Naive thymus-derived CD8-positive, alpha-beta T cell (primary cell): ENCODE measurements at regions not wholly inside any gene's neighbourhood (a gene's known extent, or its start where the extent isn't known, plus 50 kb on each side); places are given as distances from the start of the nearest gene placed in this dataset.

ENCODE experiments used
- ATAC-seq, 2 donors: fragments of 150-1000 bp; cut with Tn5 transposase in 1 of 2; sonication (Bioruptor Pico), chemical (Tn5 transposase) in 1 of 2; 1 replicate in 1 of 2; 2 replicates in 1 of 2; pipeline ENCODE4 v1.10.0; 2021; ENCODE audit warnings: mild to moderate bottlenecking in 2 of 2, moderate library complexity in 2 of 2
- POLR2A ChIA-PET: fragments of 350-600 bp; sonication (Branson Sonifier 250); formaldehyde crosslinking; loops from one replicate; lab custom pipeline; 2021; ENCODE audit warnings: antibody characterized with exemption; lab: Charles Lee
- DNase-seq, 10 donors: peaks; one replicate each; pipeline versions ENCODE4 v3.0.0 to v3.0.0-alpha.2; 2020 to 2022
- H3K27ac Mint-ChIP-seq, 10 donors: one replicate each; pipeline ENCODE4 v1.8.0; 2020 to 2022; ENCODE audit warnings: mild to moderate bottlenecking in 10 of 10, mixed read lengths in 10 of 10, moderate library complexity in 4 of 10, inconsistent platforms in 1 of 10
- H3K27me3 Mint-ChIP-seq, 5 donors: one replicate each; pipeline ENCODE4 v1.8.0; 2021 to 2022; ENCODE audit warnings: mixed read lengths in 5 of 5
- H3K36me3 Mint-ChIP-seq, 3 donors: one replicate each; pipeline ENCODE4 v1.8.0; 2020 to 2022; ENCODE audit warnings: mixed read lengths in 3 of 3, mild to moderate bottlenecking in 2 of 3, inconsistent platforms in 1 of 3
- H3K4me1 Mint-ChIP-seq, 4 donors: one replicate each; pipeline ENCODE4 v1.8.0; 2021 to 2022; ENCODE audit warnings: mixed read lengths in 4 of 4
- H3K4me3 Mint-ChIP-seq, 10 donors: one replicate each; pipeline ENCODE4 v1.8.0; 2020 to 2022; ENCODE audit warnings: mild to moderate bottlenecking in 10 of 10, mixed read lengths in 10 of 10, moderate library complexity in 6 of 10, inconsistent platforms in 1 of 10
- H3K9me3 Mint-ChIP-seq, 9 donors: one replicate each; pipeline ENCODE4 v1.8.0; 2020 to 2022; ENCODE audit warnings: mixed read lengths in 9 of 9, mild to moderate bottlenecking in 3 of 9, inconsistent platforms in 1 of 9, moderate library complexity in 1 of 9

DNA sequence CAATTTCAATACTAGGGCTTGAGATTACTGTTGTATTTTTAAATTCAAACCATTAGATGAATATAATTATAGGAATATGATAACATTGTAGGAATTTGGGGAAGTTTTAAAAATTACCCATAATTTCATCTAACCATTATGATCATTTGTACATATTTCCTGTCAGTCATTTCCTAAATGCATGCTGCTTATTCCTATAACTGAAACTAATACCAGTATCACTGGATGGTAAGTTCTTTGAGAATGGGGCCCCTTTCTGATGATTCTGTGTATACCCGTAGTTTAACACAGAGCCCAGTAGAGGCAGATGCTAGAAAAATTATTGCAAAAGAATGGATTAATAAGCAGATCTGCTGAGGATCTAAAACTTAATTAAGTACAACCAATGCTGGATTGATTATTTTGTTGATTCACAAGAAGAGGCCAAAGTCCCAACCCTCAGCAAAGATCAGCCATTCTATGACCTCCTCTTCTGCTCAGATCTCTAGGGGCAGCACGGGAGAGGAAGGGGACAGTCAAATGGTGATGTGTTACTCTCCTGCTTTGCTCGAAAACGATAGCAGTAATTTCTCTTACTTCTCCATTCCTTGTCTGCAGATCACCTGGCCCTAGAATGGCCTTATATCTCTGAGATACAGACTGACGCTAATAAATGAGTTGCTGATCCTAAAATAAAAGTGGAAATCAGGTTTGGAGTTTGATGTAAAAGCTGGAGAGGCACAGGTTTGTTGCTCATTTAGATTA, 69.5 kb upstream of the PELI1 start:
- H3K36me3 Mint-ChIP-seq: no peaks in the 10 kb centered on the region
- H3K27ac Mint-ChIP-seq: peak overlapping the region in 9 of 10 donors; percentile 10 to 93 (median 77)
- ATAC-seq: peak in 1 of 2 donors; percentile 47
- H3K4me1 Mint-ChIP-seq: peaks cover 4 to 68% (median 23%) of the 10 kb centered on the region in 4 donors
- H3K9me3 Mint-ChIP-seq: no peaks in the 10 kb centered on the region
- DNase-seq: no peak
- H3K27me3 Mint-ChIP-seq: no peaks in the 10 kb centered on the region
- POLR2A ChIA-PET: no interaction called here
- peak overlapping the region in 9 of 10 donors; percentile 6 to 76 (median 53) for H3K4me3 Mint-ChIP-seq

- no peaks in the 10 kb centered on the region for H3K36me3 Mint-ChIP-seq
- H3K27me3 Mint-ChIP-seq: no peaks in the 10 kb centered on the region
- peak; percentile 68 to 73 for ATAC-seq
- peaks cover 4 to 62% (median 23%) of the 10 kb centered on the region in 4 donors for H3K4me1 Mint-ChIP-seq
- H3K27ac Mint-ChIP-seq: peak overlapping the region in 9 of 10 donors; percentile 15 to 93 (median 77)
- POLR2A ChIA-PET: no interaction called here
- peak in 2 of 10 donors; percentile 42 to 48 for DNase-seq
- no peaks in the 10 kb centered on the region for H3K9me3 Mint-ChIP-seq
- peak overlapping the region in 9 of 10 donors; percentile 6 to 76 (median 62) for H3K4me3 Mint-ChIP-seq
These were observed 70.3 kb upstream of the PELI1 start for GRCh38 chr2:64214281-64215115.

- POLR2A ChIA-PET: interaction anchor here (0.6 to 1.4 kb wide), 2 partner anchors 11 to 320 kb away, joined by 3 read pairs; no protein-coding TSS in a partner anchor
- Mint-ChIP-seq H3K4me3 (no peak overlapping the region), H3K4me1 (peaks cover 2 to 66% (median 17%) of the 10 kb centered on the region in 4 donors), H3K9me3 (no peaks in the 10 kb centered on the region), H3K27me3 (no peaks in the 10 kb centered on the region), H3K36me3 (no peaks in the 10 kb centered on the region), H3K27ac (peak overlapping the region in 1 of 10 donors; percentile 47)
- no peak for DNase-seq
- ATAC-seq: no peak
These were observed 73.1 kb upstream of the PELI1 start for GRCh38 chr2:64217198-64217869.

GRCh38 chr2:64218137-64218802, 74.0 kb upstream of the PELI1 start:
- no peaks in the 10 kb centered on the region for H3K9me3 Mint-ChIP-seq
- H3K27ac Mint-ChIP-seq: no peak overlapping the region
- no peaks in the 10 kb centered on the region for H3K36me3 Mint-ChIP-seq
- peaks cover 2 to 66% (median 21%) of the 10 kb centered on the region in 4 donors for H3K4me1 Mint-ChIP-seq
- H3K4me3 Mint-ChIP-seq: no peak overlapping the region
- ATAC-seq (no peak), DNase-seq (no peak)
- POLR2A ChIA-PET: interaction anchor here (1.4 kb wide), 1 partner anchor 10 kb away, joined by 3 read pairs; no protein-coding TSS in a partner anchor
- H3K27me3 Mint-ChIP-seq: no peaks in the 10 kb centered on the region

- H3K4me3 Mint-ChIP-seq: no peak overlapping the region
- POLR2A ChIA-PET: interaction anchor here (0.6 kb wide), 1 partner anchor 72 kb away, joined by 3 read pairs; no protein-coding TSS in a partner anchor
- H3K9me3 Mint-ChIP-seq: no peaks in the 10 kb centered on the region
- no peaks in the 10 kb centered on the region for H3K27me3 Mint-ChIP-seq
- H3K4me1 Mint-ChIP-seq: peaks cover 2 to 66% (median 20%) of the 10 kb centered on the region in 4 donors
- DNase-seq: no peak
- H3K36me3 Mint-ChIP-seq: no peaks in the 10 kb centered on the region
- no peak for ATAC-seq
- no peak overlapping the region for H3K27ac Mint-ChIP-seq
These were observed 74.9 kb upstream of the PELI1 start for GRCh38 chr2:64219149-64219548.

GRCh38 chr2:64220265-64220664, 76.0 kb upstream of the PELI1 start:
- no peaks in the 10 kb centered on the region for H3K36me3 Mint-ChIP-seq
- H3K4me1 Mint-ChIP-seq: peaks cover 0 to 59% (median 13%) of the 10 kb centered on the region in 4 donors
- DNase-seq (no peak), ATAC-seq (no peak)
- POLR2A ChIA-PET: no interaction called here
- peak overlapping the region in 1 of 10 donors; percentile 64 for H3K27ac Mint-ChIP-seq
- no peaks in the 10 kb centered on the region for H3K9me3 Mint-ChIP-seq
- no peaks in the 10 kb centered on the region for H3K27me3 Mint-ChIP-seq
- H3K4me3 Mint-ChIP-seq: no peak overlapping the region

- Mint-ChIP-seq H3K27ac (no peak overlapping the region), H3K36me3 (no peaks in the 10 kb centered on the region), H3K9me3 (no peaks in the 10 kb centered on the region), H3K4me3 (no peak overlapping the region), H3K4me1 (peaks cover 0 to 57% (median 13%) of the 10 kb centered on the region in 4 donors), H3K27me3 (no peaks in the 10 kb centered on the region)
- POLR2A ChIA-PET: no interaction called here
- no peak for DNase-seq
- no peak for ATAC-seq
These were observed 76.8 kb upstream of the PELI1 start for GRCh38 chr2:64220894-64221617.

DNA sequence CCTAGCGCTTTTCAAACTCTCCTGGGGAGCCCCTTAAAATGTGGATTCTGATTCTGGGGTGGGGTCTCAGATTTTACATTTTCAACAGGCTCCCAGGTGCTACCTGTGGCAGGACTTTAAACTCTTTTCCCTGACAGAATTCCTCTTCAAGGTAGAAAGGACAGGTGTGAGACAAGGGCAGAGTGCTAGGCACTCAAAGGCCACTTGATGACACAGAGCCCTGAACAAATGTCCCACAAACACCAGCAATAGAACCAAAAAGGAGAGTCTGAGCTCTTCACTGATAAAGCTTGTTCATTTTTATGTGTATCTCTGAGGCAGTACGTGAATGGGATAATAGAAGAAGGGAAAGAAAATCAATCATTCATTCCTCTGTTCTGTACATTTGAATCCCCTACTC, 77.7 kb upstream of the PELI1 start:
- no peak overlapping the region for H3K4me3 Mint-ChIP-seq
- H3K9me3 Mint-ChIP-seq: no peaks in the 10 kb centered on the region
- ATAC-seq: no peak
- peak overlapping the region in 1 of 10 donors; percentile 80 for H3K27ac Mint-ChIP-seq
- peaks cover 0 to 52% (median 13%) of the 10 kb centered on the region in 4 donors for H3K4me1 Mint-ChIP-seq
- POLR2A ChIA-PET: no interaction called here
- DNase-seq: no peak
- no peaks in the 10 kb centered on the region for H3K36me3 Mint-ChIP-seq
- H3K27me3 Mint-ChIP-seq: no peaks in the 10 kb centered on the region

DNA sequence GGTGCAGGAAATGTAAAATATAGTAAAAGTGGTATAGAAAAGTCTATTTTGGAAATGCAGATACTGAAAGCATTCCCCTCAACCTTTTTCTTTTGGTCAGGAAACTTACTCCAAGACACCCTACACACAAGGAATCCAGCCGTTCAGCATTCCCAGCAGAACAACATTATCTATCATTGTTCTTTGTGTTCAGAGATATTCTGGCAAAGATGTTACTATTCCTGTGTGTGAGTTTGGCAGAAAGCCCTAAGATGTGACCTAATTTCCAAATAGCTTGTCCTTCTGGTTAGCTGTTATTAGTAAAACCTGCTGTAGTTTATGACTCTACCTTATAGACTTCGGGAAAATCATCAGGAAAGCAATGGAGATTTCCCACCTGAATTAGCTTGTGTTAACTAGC, 78.1 kb upstream of the PELI1 start:
- no peak for ATAC-seq

DNA sequence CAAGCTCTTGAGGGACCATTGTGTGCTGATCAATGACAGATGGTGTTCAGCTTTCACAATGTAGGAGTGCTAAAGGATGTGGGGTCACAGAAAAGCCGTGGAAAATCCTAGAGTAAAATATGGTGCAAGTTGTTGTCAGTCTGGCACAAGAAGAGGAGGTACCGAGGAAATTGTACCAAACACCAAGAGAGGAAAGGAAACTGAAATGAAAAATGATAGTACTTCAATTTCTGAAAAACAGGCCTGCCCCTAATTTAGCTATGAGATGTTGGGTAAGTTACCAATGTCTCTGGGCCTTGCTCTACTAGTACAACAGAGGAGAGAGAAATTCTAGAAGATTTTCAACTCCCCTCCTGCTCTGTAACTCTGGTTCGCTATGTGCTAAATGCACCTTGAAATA, 78.8 kb upstream of the PELI1 start:
- no peaks in the 10 kb centered on the region for H3K27me3 Mint-ChIP-seq
- no peak for ATAC-seq
- H3K4me1 Mint-ChIP-seq: peaks cover 0 to 47% (median 16%) of the 10 kb centered on the region in 4 donors
- H3K9me3 Mint-ChIP-seq: no peaks in the 10 kb centered on the region
- no peak for DNase-seq
- POLR2A ChIA-PET: interaction anchor here (0.6 to 1.4 kb wide), 3 partner anchors 11 to 161 kb away, joined by 3 to 4 read pairs (median 3); no protein-coding TSS in a partner anchor
- H3K27ac Mint-ChIP-seq: peak overlapping the region in 8 of 10 donors; percentile 11 to 80 (median 52)
- no peaks in the 10 kb centered on the region for H3K36me3 Mint-ChIP-seq
- H3K4me3 Mint-ChIP-seq: peak overlapping the region in 4 of 10 donors; percentile 3 to 63 (median 10)

More for the DNA sequence above, 78.1 kb upstream of the PELI1 start:
- no peaks in the 10 kb centered on the region for H3K9me3 Mint-ChIP-seq
- no peak overlapping the region for H3K4me3 Mint-ChIP-seq
- peaks cover 0 to 48% (median 13%) of the 10 kb centered on the region in 4 donors for H3K4me1 Mint-ChIP-seq
- no peaks in the 10 kb centered on the region for H3K36me3 Mint-ChIP-seq
- no peak for DNase-seq
- POLR2A ChIA-PET: interaction anchor here (0.6 to 1.4 kb wide), 3 partner anchors 11 to 161 kb away, joined by 3 to 4 read pairs (median 3); no protein-coding TSS in a partner anchor
- no peaks in the 10 kb centered on the region for H3K27me3 Mint-ChIP-seq
- peak overlapping the region in 2 of 10 donors; percentile 68 to 80 for H3K27ac Mint-ChIP-seq

GRCh38 chr2:64225491-64225890, 81.3 kb upstream of the PELI1 start:
- Mint-ChIP-seq H3K27ac (no peak overlapping the region), H3K27me3 (peaks cover 0 to 3% (median 0%) of the 10 kb centered on the region in 5 donors), H3K4me3 (no peak overlapping the region), H3K4me1 (peaks cover 4 to 48% (median 24%) of the 10 kb centered on the region in 4 donors), H3K9me3 (no peaks in the 10 kb centered on the region), H3K36me3 (no peaks in the 10 kb centered on the region)
- no peak for DNase-seq
- POLR2A ChIA-PET: no interaction called here
- no peak for ATAC-seq
